Uterus (tissue), 2 donors: ENCODE measurements at regions not wholly inside any gene's neighbourhood (a gene's known extent, or its start where the extent isn't known, plus 50 kb on each side); places are given as distances from the start of the nearest gene placed in this dataset.

ENCODE experiments used
- CTCF ChIP-seq, 4 experiments: fragments of 200-600 bp in 2 of 4; fragments of 450-650 bp in 2 of 4; sonication (generic) in 2 of 4; IDR thresholded peaks; one replicate each; pipeline ENCODE4 v1.5.1; 2016 to 2019; ENCODE audit warnings: antibody characterized with exemption in 4 of 4, mild to moderate bottlenecking in 2 of 4, moderate library complexity in 1 of 4
- POLR2A ChIP-seq, 2 donors: fragments of 450-650 bp; IDR thresholded peaks; one replicate each; pipeline ENCODE4 v1.6.1; 2016; ENCODE audit warnings: antibody characterized with exemption in 2 of 2, mild to moderate bottlenecking in 1 of 2, moderate library complexity in 1 of 2

GRCh38 chr1:169053196-169053595 is 53.3 kb upstream of the ATP1B1 start:
- no peak for TF ChIP-seq POLR2A (IDR thresholded peaks at IDR 0.05)
- no peak for TF ChIP-seq CTCF (IDR thresholded peaks at IDR 0.05)
